ENCODE measurements at regions not wholly inside any gene's neighbourhood (a gene's known extent, or its start where the extent isn't known, plus 50 kb on each side); places are given as distances from the start of the nearest gene placed in this dataset.
A peak's percentile ranks its signal among the peaks of the same experiment; 100 is the strongest.

DNA sequence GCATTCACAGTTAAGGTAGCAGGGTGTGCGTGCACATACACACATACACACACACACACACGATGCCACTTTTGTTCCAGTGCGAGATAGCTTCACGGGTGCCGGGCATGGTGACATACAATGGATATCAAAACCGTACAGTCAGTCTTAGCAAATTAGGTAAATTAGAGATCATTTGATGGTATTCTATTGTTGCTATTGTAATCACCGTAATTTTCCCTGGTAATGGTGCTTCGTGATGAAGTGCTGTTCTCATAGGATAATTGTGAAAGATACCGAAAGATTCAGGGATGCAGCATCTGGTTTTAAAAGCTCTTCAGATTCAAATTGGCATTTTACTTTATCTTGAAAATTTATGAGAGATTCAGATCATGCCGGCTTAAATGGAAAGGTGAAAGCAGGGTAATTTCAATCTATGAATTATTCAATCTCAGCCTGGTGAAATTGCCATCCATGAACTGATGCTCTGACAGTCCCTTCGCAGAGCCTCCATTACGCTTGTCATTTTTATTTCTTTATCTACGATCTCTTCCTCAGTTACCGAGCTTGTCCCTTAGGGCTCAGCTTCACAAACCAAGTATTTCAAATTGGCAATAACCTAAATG, 71.3 kb upstream of the SOX4 start:
- no peak for DNase-seq (ENCODE audit: low read depth)

GRCh38 chr6:21522797-21523456, 70.6 kb upstream of the SOX4 start:
- no peak for DNase-seq (ENCODE audit: low read depth)

GRCh38 chr6:21523652-21524051, 69.9 kb upstream of the SOX4 start:
- DNase-seq (ENCODE audit: low read depth) = no peak

DNA sequence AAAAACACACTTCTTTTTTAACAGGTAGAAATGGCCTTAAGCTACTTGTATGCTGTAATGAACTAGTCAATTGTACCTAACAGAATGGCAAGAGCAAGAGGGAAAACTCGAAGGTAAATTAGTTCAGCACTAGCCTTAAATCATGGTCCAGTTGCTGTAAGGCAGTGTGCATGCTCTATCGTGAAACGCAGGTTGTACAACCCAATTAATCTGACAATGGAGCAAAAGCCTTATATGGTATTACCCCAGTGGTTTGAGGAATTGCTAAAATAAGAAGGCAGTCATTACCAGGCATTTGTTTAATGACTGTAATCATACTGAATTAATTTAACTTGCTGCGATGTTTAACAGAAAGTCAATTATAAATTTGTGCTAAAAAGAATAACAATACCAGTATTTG, 69.3 kb upstream of the SOX4 start:
- DNase-seq (ENCODE audit: low read depth) = no peak

GRCh38 chr6:21526974-21527373, 66.6 kb upstream of the SOX4 start:
- DNase-seq (ENCODE audit: low read depth) = no peak

- DNase-seq (ENCODE audit: low read depth) = no peak
Measured at GRCh38 chr6:21527731-21528130, 65.8 kb upstream of the SOX4 start.

DNA sequence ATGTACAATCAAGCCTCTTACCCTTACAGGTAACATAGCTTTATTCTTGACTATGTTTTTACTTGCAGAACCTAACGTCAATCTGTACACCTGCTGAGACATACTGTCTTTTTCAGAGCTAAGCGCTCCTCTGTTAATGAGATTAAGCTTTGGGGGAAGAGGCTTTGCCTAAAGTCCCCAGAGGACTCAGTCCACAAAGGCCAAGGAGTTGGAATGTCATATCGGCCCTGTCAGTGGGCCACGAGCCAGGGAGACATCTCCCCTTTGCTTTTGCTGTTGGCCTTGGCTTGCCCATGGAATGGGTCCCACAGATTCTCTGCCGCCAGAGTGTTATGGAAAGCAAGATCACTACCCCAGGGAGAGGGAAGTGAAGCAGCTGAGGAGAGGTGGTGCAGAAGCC, 64.1 kb upstream of the SOX4 start:
- no peak for DNase-seq (ENCODE audit: low read depth)

DNA sequence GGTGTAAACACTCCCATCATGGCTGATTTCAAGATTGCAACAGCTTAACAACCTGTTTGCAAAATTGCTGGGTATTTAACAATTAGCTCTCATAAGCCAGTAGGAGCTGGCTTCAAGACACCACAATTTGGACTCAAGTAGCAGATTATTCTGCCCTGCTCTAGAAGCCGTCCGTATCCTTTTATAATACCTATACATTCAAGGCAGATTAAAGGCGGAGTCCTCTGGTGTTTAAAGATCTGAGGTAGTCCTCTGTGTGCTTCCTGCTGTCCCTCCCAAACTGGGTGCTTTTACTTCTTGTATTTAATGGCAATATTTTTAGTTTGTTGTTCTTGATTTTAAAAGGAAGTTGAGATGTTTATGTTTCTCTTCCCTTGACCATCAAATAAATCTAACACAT, 62.2 kb upstream of the SOX4 start:
- no peak for DNase-seq (ENCODE audit: low read depth)

DNA sequence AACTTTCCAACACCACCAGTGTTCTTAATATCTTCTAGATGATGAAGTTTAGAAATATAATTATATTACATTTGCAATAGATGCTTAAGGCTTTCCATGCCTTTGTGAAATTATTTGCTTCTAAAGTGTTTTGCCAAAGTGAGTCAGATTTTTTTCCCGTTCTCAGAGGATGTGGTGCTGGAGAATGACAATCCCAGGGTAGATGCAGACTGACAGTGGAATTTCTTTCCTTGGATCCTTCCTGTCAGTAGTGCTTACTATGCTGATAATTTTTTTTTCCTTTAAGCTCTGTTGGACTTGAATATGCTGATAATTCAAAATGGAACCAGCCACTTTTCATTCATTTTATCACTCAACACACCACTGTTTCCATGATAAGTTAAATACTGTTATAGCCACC, 59.9 kb upstream of the SOX4 start:
- DNase-seq (ENCODE audit: low read depth) = peak; percentile 18

- no peak for DNase-seq (ENCODE audit: low read depth)
Measured at GRCh38 chr6:21536280-21536766, 57.2 kb upstream of the SOX4 start.

DNA sequence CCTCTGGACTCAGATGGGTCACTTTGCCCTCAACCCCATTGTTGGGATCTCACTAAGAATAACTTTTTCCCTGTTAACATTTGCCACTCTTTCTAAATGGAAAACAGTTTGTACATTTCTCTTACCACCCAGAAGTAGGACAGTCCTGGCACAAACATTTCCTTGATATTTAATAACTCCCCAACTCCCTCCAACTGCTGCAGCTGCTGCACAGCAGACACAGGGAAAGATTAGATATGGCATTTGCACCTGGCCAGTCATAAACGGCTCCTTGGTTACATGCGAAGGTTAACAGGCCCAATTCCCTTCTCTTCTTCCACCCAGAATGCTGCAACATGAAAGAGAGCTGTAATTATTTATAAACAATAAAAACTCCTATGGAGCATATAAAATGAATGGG, 55.9 kb upstream of the SOX4 start:
- no peak for DNase-seq (ENCODE audit: low read depth)

DNA sequence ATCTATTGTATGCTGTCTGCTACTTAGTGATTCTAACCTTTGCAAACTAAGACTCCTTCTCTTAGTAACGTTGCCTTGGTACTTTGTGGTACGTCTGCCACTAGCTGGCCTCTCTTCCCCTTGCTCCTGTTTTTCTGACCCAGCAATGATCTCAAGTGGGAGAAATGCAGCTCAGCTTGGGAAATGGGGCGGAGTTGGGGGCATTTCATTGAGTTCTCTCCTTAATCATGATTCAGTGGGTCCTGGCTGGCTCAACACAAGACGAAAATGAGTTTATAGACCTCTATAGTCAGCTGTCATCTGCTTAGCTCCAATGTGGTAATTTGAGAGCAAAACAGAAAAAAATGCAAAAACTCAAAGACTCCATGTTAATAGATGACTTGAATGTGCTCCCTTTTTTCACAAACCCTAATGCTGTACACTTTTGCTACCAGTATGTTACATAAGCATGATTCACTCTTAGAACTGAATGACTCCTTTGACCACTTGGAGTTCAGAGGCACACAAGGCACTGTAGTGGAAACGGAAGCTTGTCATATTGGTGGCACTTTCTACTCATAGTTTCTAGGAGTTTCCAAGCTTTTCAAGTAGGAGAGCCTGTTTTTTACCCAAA, 55.3 kb upstream of the SOX4 start:
- DNase-seq (ENCODE audit: low read depth) = peak; percentile 48

GRCh38 chr6:21539621-21540100, 53.9 kb upstream of the SOX4 start:
- no peak for DNase-seq (ENCODE audit: low read depth)
